AG09309 (cell line): ENCODE measurements at regions not wholly inside any gene's neighbourhood (a gene's known extent, or its start where the extent isn't known, plus 50 kb on each side); places are given as distances from the start of the nearest gene placed in this dataset.

ENCODE experiments used
- DNase-seq: peaks from one replicate; pipeline ENCODE4 v3.0.0-alpha.2; 2010; ENCODE audit warnings: low read depth
- H3K4me3 ChIP-seq: 2 replicates; pipeline ENCODE4 v1.5.1; 2011; ENCODE audit warnings: mild to moderate bottlenecking, low read depth, low read length, moderate library complexity; ENCODE audit not compliant: control insufficient read depth
- TF ChIP-seq, protein P1 (sequence below): IDR thresholded peaks from 2 replicates; pipeline ENCODE4 v1.5.1; 2011; ENCODE audit warnings: mild to moderate bottlenecking, low read depth, low read length, inconsistent platforms; ENCODE audit not compliant: insufficient read depth, control insufficient read depth; ENCODE audit errors: missing control alignments

DNA sequence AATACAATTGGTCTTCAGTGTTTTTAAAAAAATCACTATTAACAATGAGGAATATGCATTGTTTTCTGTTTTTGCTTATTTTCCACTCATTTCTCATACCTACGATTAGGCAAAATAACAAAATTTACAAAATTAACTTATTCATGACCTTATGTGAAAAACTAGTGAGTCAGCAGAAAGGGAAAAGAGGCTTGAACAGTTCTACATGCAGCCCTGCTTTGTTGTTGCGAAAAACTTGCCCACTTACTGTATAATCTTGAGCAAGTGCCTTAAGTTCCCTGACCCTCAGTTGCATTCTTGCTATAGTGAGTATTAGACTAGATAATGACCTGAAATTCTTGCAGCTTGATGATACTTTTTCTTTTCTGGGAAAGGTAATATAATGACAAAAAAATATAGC lies 551.1 kb upstream of the BCHE start:
- H3K4me3 ChIP-seq: no peak overlapping the region
- TF ChIP-seq, protein P1, sequence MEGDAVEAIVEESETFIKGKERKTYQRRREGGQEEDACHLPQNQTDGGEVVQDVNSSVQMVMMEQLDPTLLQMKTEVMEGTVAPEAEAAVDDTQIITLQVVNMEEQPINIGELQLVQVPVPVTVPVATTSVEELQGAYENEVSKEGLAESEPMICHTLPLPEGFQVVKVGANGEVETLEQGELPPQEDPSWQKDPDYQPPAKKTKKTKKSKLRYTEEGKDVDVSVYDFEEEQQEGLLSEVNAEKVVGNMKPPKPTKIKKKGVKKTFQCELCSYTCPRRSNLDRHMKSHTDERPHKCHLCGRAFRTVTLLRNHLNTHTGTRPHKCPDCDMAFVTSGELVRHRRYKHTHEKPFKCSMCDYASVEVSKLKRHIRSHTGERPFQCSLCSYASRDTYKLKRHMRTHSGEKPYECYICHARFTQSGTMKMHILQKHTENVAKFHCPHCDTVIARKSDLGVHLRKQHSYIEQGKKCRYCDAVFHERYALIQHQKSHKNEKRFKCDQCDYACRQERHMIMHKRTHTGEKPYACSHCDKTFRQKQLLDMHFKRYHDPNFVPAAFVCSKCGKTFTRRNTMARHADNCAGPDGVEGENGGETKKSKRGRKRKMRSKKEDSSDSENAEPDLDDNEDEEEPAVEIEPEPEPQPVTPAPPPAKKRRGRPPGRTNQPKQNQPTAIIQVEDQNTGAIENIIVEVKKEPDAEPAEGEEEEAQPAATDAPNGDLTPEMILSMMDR: no peak
- DNase-seq: no peak

GRCh38 chr3:166372571-166373106 lies 535.4 kb upstream of the BCHE start:
- TF ChIP-seq, protein P1: no peak
- DNase-seq: no peak
- H3K4me3 ChIP-seq: no peak overlapping the region

DNA sequence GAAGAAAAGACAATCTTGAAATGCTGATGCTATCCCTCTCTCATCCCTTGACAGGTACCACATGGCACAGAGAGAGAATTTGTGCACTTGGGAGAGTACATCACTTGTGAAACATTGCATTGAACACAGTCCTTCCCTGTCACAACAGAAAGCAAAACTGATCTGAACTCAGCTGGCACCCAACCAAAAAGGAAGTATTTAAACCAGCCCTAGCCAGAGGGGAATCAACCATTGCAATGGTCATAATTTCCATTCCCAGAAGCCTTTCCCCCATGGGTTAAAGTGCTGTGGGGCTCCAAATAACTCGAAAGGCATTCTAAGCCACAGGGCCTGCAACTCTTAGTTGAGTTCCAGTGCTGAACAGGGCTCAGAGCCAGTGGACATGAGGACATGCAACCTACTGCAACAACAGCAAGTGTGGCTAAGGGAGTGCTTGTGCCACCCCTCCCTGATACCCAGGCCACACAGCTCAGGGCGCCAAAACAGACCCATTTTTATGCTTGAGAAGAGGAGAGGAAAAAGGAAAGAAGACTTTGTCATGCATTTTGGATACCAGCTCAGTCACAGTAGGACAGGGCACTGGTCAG lies 530.8 kb upstream of the BCHE start:
- TF ChIP-seq, protein P1: no peak
- no peak overlapping the region for H3K4me3 ChIP-seq
- DNase-seq: no peak

- H3K4me3 ChIP-seq: no peak overlapping the region
- TF ChIP-seq, protein P1: no peak
- no peak for DNase-seq
Measured at GRCh38 chr3:166362698-166363097, 525.5 kb upstream of the BCHE start.

- TF ChIP-seq, protein P1: no peak
- no peak for DNase-seq
- no peak overlapping the region for H3K4me3 ChIP-seq
Measured at GRCh38 chr3:166360720-166361119, 523.5 kb upstream of the BCHE start.

- no peak overlapping the region for H3K4me3 ChIP-seq
- DNase-seq: no peak
- TF ChIP-seq, protein P1: no peak
Measured at GRCh38 chr3:166351461-166351860, 514.2 kb upstream of the BCHE start.
